Breast epithelium (tissue), 4 donors: ENCODE measurements at regions not wholly inside any gene's neighbourhood (a gene's known extent, or its start where the extent isn't known, plus 50 kb on each side); places are given as distances from the start of the nearest gene placed in this dataset.

Source experiments
- DNase-seq, 2 donors: peaks; one replicate each; pipeline ENCODE4 v3.0.0-alpha.2; 2019; ENCODE audit warnings: low spot score in 2 of 2
- H3K27ac ChIP-seq, 2 donors: fragments of 200-600 bp; sonication (generic) in 1 of 2; one replicate each; pipeline ENCODE4 v1.5.1; 2016 to 2019; ENCODE audit warnings: mild to moderate bottlenecking in 1 of 2
- H3K27me3 ChIP-seq, 2 donors: fragments of 200-600 bp; sonication (generic) in 1 of 2; one replicate each; pipeline versions ENCODE4 v1.5.1 to v1.6.0; 2017 to 2019; ENCODE audit warnings: control low read depth in 1 of 2, mild to moderate bottlenecking in 1 of 2
- H3K36me3 ChIP-seq: fragments of 200-600 bp; one replicate; pipeline ENCODE4 v1.5.1; 2019
- H3K4me1 ChIP-seq, 2 donors: fragments of 200-600 bp; sonication (generic); one replicate each; pipeline ENCODE4 v1.5.1; 2016 to 2019; ENCODE audit warnings: control low read depth in 1 of 2
- H3K4me3 ChIP-seq, 3 donors: fragments of 200-600 bp; sonication (generic); 1 replicate in 2 of 3; 2 replicates in 1 of 3; pipeline ENCODE4 v1.5.1; 2016 to 2019; ENCODE audit warnings: mild to moderate bottlenecking in 3 of 3, moderate library complexity in 2 of 3
- H3K9me3 ChIP-seq, 2 donors: fragments of 200-600 bp; sonication (generic) in 1 of 2; one replicate each; pipeline ENCODE4 v1.5.1; 2016 to 2019; ENCODE audit warnings: control low read depth in 1 of 2
- POLR2A ChIP-seq: fragments of 450-650 bp; IDR thresholded peaks from one replicate; pipeline ENCODE4 v1.6.1; 2016; ENCODE audit warnings: antibody characterized with exemption, mild to moderate bottlenecking, moderate library complexity
- POLR2AphosphoS5 ChIP-seq, 3 donors: sonication (generic); formaldehyde crosslinking; IDR thresholded peaks; one replicate each; pipeline ENCODE4 v1.6.1; 2017; ENCODE audit warnings: antibody characterized with exemption in 3 of 3
- intact Hi-C: fragments of 100-400 bp; cut with DNase I; formaldehyde crosslinking; loops from one replicate; pipeline ENCODE4 v1.15.1; 2023; ENCODE audit warnings: low total_unique reads
- TF ChIP-seq, protein P1 (sequence below), 3 donors: fragments of 450-650 bp; IDR thresholded peaks; one replicate each; pipeline ENCODE4 v1.5.1; 2016 to 2017; ENCODE audit warnings: antibody characterized with exemption in 3 of 3, mild to moderate bottlenecking in 3 of 3, moderate library complexity in 3 of 3

DNA sequence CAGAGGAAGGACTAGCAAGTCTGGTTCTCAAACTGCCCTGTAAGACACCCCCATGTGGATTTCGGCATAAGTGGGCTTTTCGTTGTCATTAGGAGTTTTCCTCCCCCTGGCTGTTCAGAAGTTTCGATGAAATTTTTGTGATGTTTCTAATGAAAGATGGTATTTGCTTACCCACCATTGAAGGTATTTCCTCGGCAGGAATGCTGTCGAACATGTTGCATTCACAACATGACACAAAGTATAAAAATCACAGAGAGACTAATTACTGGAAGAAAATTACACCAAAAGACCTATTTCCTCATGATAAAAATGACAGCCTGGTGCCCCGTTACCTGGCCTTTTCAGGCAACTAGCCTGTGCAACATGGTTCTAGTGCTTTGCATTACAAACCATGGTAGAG lies 144.9 kb downstream of the TXNL1 start:
- Histone ChIP-seq H3K36me3 (no peaks in the 10 kb centered on the region), H3K27ac (no peak overlapping the region), H3K4me3 (no peak overlapping the region), H3K9me3 (peaks cover 0 to 9% of the 10 kb centered on the region in 2 donors), H3K27me3 (no peaks in the 10 kb centered on the region), H3K4me1 (no peaks in the 10 kb centered on the region)
- no peak for DNase-seq
- TF ChIP-seq POLR2A (no peak), POLR2AphosphoS5 (IDR thresholded peaks at IDR 0.05) (no peak)
- TF ChIP-seq, protein P1, sequence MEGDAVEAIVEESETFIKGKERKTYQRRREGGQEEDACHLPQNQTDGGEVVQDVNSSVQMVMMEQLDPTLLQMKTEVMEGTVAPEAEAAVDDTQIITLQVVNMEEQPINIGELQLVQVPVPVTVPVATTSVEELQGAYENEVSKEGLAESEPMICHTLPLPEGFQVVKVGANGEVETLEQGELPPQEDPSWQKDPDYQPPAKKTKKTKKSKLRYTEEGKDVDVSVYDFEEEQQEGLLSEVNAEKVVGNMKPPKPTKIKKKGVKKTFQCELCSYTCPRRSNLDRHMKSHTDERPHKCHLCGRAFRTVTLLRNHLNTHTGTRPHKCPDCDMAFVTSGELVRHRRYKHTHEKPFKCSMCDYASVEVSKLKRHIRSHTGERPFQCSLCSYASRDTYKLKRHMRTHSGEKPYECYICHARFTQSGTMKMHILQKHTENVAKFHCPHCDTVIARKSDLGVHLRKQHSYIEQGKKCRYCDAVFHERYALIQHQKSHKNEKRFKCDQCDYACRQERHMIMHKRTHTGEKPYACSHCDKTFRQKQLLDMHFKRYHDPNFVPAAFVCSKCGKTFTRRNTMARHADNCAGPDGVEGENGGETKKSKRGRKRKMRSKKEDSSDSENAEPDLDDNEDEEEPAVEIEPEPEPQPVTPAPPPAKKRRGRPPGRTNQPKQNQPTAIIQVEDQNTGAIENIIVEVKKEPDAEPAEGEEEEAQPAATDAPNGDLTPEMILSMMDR (IDR thresholded peaks at IDR 0.05): no peak
- intact Hi-C loops: no loop called here

DNA sequence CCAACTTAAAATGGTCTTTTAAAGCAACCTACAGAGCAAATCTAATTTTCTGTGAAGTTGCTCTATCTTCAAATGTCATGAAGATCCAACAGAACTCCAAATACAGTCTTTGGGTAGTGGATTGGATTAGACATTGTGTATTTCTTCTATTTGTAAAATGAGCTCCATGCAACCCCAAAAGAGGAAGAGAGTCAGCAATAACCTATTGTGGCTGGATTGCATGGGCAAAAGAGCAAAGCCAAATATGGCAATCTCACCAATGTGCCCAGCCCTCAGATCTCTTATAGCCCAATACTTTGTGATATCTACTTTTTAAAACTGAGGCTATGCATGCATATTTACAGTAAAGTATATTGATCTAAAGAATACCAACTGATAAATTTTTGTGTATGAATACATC lies 146.3 kb downstream of the TXNL1 start:
- no peak for DNase-seq
- intact Hi-C loops: no loop called here
- Histone ChIP-seq H3K9me3 (peaks cover 0 to 9% of the 10 kb centered on the region in 2 donors), H3K4me1 (no peaks in the 10 kb centered on the region), H3K36me3 (no peaks in the 10 kb centered on the region), H3K4me3 (no peak overlapping the region), H3K27ac (no peak overlapping the region), H3K27me3 (no peaks in the 10 kb centered on the region)
- no peak for TF ChIP-seq POLR2AphosphoS5 (IDR thresholded peaks at IDR 0.05)
- no peak for TF ChIP-seq POLR2A
- TF ChIP-seq, protein P1 (IDR thresholded peaks at IDR 0.05): no peak

DNA sequence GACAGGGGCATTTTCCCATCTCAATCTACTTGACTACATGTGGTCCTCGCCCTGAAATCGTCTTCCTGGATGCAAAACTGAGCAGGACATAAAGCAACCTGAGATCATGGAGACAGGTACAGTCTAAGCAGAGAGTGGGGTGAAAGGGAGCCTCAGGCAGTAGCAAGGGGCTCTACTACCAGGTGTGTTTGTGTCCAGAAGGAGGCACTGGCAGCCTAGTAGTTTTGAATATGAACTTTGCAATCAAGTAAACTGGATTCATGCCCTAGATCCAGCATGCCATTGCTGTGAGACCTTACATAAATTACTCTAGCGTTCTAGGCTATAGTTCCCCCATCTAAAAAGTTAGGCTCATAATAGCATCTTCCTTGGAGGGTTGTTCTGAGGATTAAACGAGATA lies 147.4 kb downstream of the TXNL1 start:
- H3K4me3 ChIP-seq: no peak overlapping the region
- no peak for DNase-seq
- TF ChIP-seq POLR2AphosphoS5 (IDR thresholded peaks at IDR 0.05) (no peak), POLR2A (no peak)
- TF ChIP-seq, protein P1 (IDR thresholded peaks at IDR 0.05): no peak
- no peaks in the 10 kb centered on the region for H3K36me3 ChIP-seq
- no peak overlapping the region for H3K27ac ChIP-seq
- intact Hi-C loops: no loop called here
- H3K4me1 ChIP-seq: no peaks in the 10 kb centered on the region
- no peaks in the 10 kb centered on the region for H3K27me3 ChIP-seq
- peaks cover 0 to 4% of the 10 kb centered on the region in 2 donors for H3K9me3 ChIP-seq

DNA sequence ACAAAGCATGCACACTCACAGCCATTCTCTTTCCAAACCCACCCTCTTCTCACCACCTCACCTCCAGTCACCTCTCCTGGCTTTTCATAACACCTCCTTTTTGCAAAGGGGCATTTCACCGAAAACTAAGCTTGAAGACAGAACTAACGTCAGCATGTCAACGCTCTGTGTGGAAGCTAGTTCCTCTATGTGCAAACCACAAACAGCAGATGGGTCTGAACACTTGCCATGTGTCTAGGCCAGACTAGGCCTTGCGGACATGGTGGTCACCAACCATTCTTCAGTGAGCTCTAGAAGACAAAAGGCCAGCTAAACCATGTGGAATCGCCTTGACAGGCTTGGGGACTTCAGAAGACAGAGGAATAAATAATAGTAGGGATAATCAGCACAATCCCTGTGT lies 148.5 kb downstream of the TXNL1 start:
- intact Hi-C loops: no loop called here
- H3K36me3 ChIP-seq: no peaks in the 10 kb centered on the region
- no peaks in the 10 kb centered on the region for H3K27me3 ChIP-seq
- no peak overlapping the region for H3K4me3 ChIP-seq
- no peaks in the 10 kb centered on the region for H3K9me3 ChIP-seq
- no peaks in the 10 kb centered on the region for H3K4me1 ChIP-seq
- DNase-seq: no peak
- TF ChIP-seq, protein P1 (IDR thresholded peaks at IDR 0.05): no peak
- TF ChIP-seq POLR2AphosphoS5 (IDR thresholded peaks at IDR 0.05) (no peak), POLR2A (no peak)
- no peak overlapping the region for H3K27ac ChIP-seq

DNA sequence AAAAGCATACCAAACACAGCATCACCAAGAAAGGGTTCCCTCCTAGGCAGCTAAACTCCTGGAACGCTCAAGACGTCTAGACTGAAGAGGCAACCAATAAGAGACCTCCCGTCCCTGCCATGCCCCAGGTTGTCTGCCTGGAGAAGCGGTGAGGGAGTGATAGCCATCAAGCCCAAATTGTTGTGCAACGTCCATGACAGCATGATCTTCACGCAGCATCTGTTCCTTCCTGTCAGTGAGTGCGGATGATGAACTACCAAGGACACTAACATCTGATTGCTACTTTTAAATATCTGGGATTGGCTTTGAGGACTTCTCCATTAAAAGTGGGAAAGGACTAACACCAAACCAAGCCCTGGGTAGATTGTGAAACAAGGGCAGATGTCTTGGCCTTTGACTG lies 149.7 kb downstream of the TXNL1 start:
- no peaks in the 10 kb centered on the region for H3K27me3 ChIP-seq
- no peak overlapping the region for H3K4me3 ChIP-seq
- H3K9me3 ChIP-seq: no peaks in the 10 kb centered on the region
- H3K36me3 ChIP-seq: no peaks in the 10 kb centered on the region
- no peaks in the 10 kb centered on the region for H3K4me1 ChIP-seq
- DNase-seq: no peak
- H3K27ac ChIP-seq: no peak overlapping the region
- intact Hi-C loops: no loop called here
- TF ChIP-seq POLR2A (no peak), POLR2AphosphoS5 (IDR thresholded peaks at IDR 0.05) (no peak)
- TF ChIP-seq, protein P1 (IDR thresholded peaks at IDR 0.05): no peak
